Panc1 (cell line): ENCODE measurements at regions not wholly inside any gene's neighbourhood (a gene's known extent, or its start where the extent isn't known, plus 50 kb on each side); places are given as distances from the start of the nearest gene placed in this dataset.

Experiments
- ATAC-seq: fragments of 200-7000 bp; cut with Tn5 transposase; 2 replicates; pipeline ENCODE4 v1.9.1; 2020; ENCODE audit warnings: mild to moderate bottlenecking, moderate library complexity
- BruUV-seq: library from RNA; stranded (reverse); fragments of 400-500 nt; replicated peaks from 2 replicates; lab custom pipeline; 2021; lab: Mats Ljungman, UMichigan
- CTCF ChIA-PET: fragments of 300-600 bp; sonication (Branson Sonifier 250); formaldehyde crosslinking; loops from one replicate; lab custom pipeline; 2022; ENCODE audit warnings: antibody characterized with exemption; lab: Charles Lee
- POLR2A ChIA-PET: fragments of 300-600 bp; sonication (Branson Sonifier 250); formaldehyde crosslinking; loops from one replicate; lab custom pipeline; 2022; ENCODE audit warnings: antibody characterized with exemption; lab: Charles Lee
- DNase-seq: peaks from one replicate; pipeline ENCODE4 v3.0.0-alpha.2; 2010; ENCODE audit warnings: low read depth, low spot score
- H3K27ac ChIP-seq: 2 replicates; pipeline ENCODE4 v1.5.1; 2011; ENCODE audit warnings: mild to moderate bottlenecking, low read length, inconsistent platforms
- H3K27me3 ChIP-seq: fragments of 200-500 bp; sonication (Bioruptor generic); 2 replicates; pipeline ENCODE4 v1.6.0; 2014; ENCODE audit warnings: low read length, inconsistent platforms; ENCODE audit not compliant: control insufficient read depth, insufficient read depth
- H3K36me3 ChIP-seq: fragments of 200-500 bp; sonication (Bioruptor generic); 2 replicates; pipeline ENCODE4 v1.5.1; 2014; ENCODE audit warnings: inconsistent platforms, mild to moderate bottlenecking, low read length, moderate library complexity; ENCODE audit not compliant: control insufficient read depth, insufficient read depth
- H3K4me1 ChIP-seq: 2 replicates; pipeline ENCODE4 v1.5.1; 2011; ENCODE audit warnings: inconsistent platforms, mild to moderate bottlenecking, low read length, moderate library complexity; ENCODE audit not compliant: control insufficient read depth, insufficient read depth
- H3K4me3 ChIP-seq, 2 experiments: 2 replicates each; pipeline ENCODE4 v1.5.1; 2011 to 2012; ENCODE audit warnings: low read depth in 2 of 2, low read length in 2 of 2, mild to moderate bottlenecking in 2 of 2, inconsistent platforms in 1 of 2, moderate library complexity in 1 of 2
- H3K9me3 ChIP-seq: fragments of 200-500 bp; sonication (Bioruptor generic); 2 replicates; pipeline ENCODE4 v1.5.1; 2014; ENCODE audit warnings: low read depth, mild to moderate bottlenecking, inconsistent platforms, low read length, moderate library complexity; ENCODE audit not compliant: control insufficient read depth, insufficient read depth
- POLR2AphosphoS5 ChIP-seq: IDR thresholded peaks from 2 replicates; pipeline ENCODE4 v1.6.1; 2012; ENCODE audit warnings: mild to moderate bottlenecking, low read depth, low read length, moderate library complexity
- SIN3A ChIP-seq: IDR thresholded peaks from 2 replicates; pipeline ENCODE4 v1.6.1; 2012; ENCODE audit warnings: low read depth, mild to moderate bottlenecking, low read length, moderate library complexity, borderline replicate concordance; ENCODE audit not compliant: insufficient read depth
- TCF7L2 ChIP-seq: IDR thresholded peaks from 2 replicates; pipeline ENCODE4 v1.6.1; 2011; ENCODE audit warnings: mild to moderate bottlenecking, low read depth, low read length, inconsistent platforms
- in situ Hi-C: cut with HindIII; loops from 2 replicates; pipeline ENCODE4 v1.10.0; 2016; ENCODE audit warnings: low sequenced_read_pairs, low pct_unique_long_range_greater_than_20kb
- intact Hi-C: fragments of 100-400 bp; cut with micrococcal nuclease; formaldehyde crosslinking; loops from one replicate; pipeline ENCODE4 v1.10.0; 2022; ENCODE audit not compliant: unreplicated experiment
- TF ChIP-seq, protein P1 (sequence below): fragments of 450-650 bp; IDR thresholded peaks from 2 replicates; pipeline ENCODE4 v1.5.1; 2017; ENCODE audit warnings: mild to moderate bottlenecking
- TF ChIP-seq, protein P2 (sequence below), 2 experiments: IDR thresholded peaks; 2 replicates each; pipeline ENCODE4 v1.6.1; 2011 to 2012; ENCODE audit warnings: low read depth in 2 of 2, control low read depth in 1 of 2, low read length in 1 of 2, mild to moderate bottlenecking in 1 of 2, moderate library complexity in 1 of 2; ENCODE audit not compliant: insufficient read depth in 1 of 2

DNA sequence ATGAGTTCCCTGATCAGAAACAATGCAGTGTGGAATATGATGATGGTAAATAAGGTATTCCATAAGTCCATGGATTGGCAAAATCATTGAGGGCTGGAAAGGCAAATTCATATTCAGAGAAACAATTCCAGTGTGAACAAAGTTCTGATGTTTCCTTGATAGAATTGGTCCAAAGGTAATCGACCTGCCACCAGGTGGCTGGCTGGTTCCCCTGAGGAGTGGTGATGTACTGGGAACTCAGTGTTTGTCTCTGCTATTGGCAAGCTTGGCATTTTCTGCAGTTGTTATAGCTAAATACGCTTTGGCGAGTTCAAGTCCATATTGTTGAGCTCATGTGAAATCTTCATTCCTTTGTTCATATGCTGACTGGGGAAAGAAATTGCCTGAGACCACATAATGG, 165.5 kb upstream of the PTGFR start:
- ATAC-seq (no peak), DNase-seq (no peak)
- Histone ChIP-seq H3K27me3 (no peaks in the 10 kb centered on the region), H3K27ac (no peak overlapping the region), H3K36me3 (no peaks in the 10 kb centered on the region), H3K4me1 (no peaks in the 10 kb centered on the region), H3K9me3 (no peaks in the 10 kb centered on the region), H3K4me3 (no peak overlapping the region)
- intact Hi-C loops, result no loop called here
- in situ Hi-C loops, result no loop called here
- POLR2A ChIA-PET, result no interaction called here
- CTCF ChIA-PET, result no interaction called here
- no TSS peak for BruUV-seq
- no peak for TF ChIP-seq SIN3A
- TF ChIP-seq POLR2AphosphoS5, result no peak
- TF ChIP-seq, protein P1, sequence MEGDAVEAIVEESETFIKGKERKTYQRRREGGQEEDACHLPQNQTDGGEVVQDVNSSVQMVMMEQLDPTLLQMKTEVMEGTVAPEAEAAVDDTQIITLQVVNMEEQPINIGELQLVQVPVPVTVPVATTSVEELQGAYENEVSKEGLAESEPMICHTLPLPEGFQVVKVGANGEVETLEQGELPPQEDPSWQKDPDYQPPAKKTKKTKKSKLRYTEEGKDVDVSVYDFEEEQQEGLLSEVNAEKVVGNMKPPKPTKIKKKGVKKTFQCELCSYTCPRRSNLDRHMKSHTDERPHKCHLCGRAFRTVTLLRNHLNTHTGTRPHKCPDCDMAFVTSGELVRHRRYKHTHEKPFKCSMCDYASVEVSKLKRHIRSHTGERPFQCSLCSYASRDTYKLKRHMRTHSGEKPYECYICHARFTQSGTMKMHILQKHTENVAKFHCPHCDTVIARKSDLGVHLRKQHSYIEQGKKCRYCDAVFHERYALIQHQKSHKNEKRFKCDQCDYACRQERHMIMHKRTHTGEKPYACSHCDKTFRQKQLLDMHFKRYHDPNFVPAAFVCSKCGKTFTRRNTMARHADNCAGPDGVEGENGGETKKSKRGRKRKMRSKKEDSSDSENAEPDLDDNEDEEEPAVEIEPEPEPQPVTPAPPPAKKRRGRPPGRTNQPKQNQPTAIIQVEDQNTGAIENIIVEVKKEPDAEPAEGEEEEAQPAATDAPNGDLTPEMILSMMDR, result no peak
- TF ChIP-seq, protein P2, sequence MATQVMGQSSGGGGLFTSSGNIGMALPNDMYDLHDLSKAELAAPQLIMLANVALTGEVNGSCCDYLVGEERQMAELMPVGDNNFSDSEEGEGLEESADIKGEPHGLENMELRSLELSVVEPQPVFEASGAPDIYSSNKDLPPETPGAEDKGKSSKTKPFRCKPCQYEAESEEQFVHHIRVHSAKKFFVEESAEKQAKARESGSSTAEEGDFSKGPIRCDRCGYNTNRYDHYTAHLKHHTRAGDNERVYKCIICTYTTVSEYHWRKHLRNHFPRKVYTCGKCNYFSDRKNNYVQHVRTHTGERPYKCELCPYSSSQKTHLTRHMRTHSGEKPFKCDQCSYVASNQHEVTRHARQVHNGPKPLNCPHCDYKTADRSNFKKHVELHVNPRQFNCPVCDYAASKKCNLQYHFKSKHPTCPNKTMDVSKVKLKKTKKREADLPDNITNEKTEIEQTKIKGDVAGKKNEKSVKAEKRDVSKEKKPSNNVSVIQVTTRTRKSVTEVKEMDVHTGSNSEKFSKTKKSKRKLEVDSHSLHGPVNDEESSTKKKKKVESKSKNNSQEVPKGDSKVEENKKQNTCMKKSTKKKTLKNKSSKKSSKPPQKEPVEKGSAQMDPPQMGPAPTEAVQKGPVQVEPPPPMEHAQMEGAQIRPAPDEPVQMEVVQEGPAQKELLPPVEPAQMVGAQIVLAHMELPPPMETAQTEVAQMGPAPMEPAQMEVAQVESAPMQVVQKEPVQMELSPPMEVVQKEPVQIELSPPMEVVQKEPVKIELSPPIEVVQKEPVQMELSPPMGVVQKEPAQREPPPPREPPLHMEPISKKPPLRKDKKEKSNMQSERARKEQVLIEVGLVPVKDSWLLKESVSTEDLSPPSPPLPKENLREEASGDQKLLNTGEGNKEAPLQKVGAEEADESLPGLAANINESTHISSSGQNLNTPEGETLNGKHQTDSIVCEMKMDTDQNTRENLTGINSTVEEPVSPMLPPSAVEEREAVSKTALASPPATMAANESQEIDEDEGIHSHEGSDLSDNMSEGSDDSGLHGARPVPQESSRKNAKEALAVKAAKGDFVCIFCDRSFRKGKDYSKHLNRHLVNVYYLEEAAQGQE (IDR thresholded peaks at IDR 0.05; ENCODE audit: insufficient read depth in 1 of 2, low read depth in 2 of 2, low read length in 1 of 2), result no peak
- TF ChIP-seq TCF7L2, result no peak

DNA sequence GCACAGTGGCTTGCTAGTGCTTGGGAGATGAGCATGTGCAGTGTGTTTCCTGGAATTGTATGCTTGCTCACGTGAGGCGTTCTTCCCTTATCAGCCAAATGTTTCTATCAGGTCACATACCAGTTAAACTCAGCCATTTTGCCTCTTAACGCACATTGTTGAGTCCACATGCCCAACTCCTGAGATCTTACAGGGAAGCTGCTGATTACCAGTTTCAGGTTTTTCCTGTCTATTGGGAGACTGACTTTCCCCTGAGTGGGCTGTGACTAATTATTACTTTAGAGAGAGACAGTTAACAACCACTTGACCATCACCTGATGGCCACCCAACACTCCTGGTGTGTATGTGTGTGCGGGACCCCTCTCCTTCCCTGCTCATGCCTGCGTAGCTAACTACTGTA, 161.3 kb upstream of the PTGFR start:
- CTCF ChIA-PET, result no interaction called here
- BruUV-seq, result no TSS peak
- intact Hi-C loops (no loop called here), in situ Hi-C loops (no loop called here)
- H3K4me1 ChIP-seq, result no peaks in the 10 kb centered on the region
- ATAC-seq (no peak), DNase-seq (no peak)
- no peaks in the 10 kb centered on the region for H3K27me3 ChIP-seq
- POLR2A ChIA-PET, result no interaction called here
- H3K4me3 ChIP-seq, result no peak overlapping the region
- TF ChIP-seq, protein P2 (IDR thresholded peaks at IDR 0.05; ENCODE audit: insufficient read depth in 1 of 2, low read depth in 2 of 2, low read length in 1 of 2), result no peak
- TF ChIP-seq TCF7L2 (no peak), POLR2AphosphoS5 (no peak)
- TF ChIP-seq, protein P1, result no peak
- H3K36me3 ChIP-seq, result no peaks in the 10 kb centered on the region
- H3K9me3 ChIP-seq, result no peaks in the 10 kb centered on the region
- H3K27ac ChIP-seq, result no peak overlapping the region
